PC-9 (cell line): ENCODE measurements at regions not wholly inside any gene's neighbourhood (a gene's known extent, or its start where the extent isn't known, plus 50 kb on each side); places are given as distances from the start of the nearest gene placed in this dataset.

Source experiments
- BruUV-seq: library from RNA; stranded (reverse); fragments of 400-500 nt; replicated peaks from 2 replicates; lab custom pipeline; 2021; lab: Mats Ljungman, UMichigan
- CTCF ChIA-PET: fragments of 300-600 bp; sonication (Branson Sonifier 250); formaldehyde crosslinking; loops from one replicate; lab custom pipeline; 2022; ENCODE audit warnings: antibody characterized with exemption; lab: Charles Lee
- POLR2A ChIA-PET: fragments of 300-600 bp; sonication (Branson Sonifier 250); formaldehyde crosslinking; loops from one replicate; lab custom pipeline; 2022; ENCODE audit warnings: antibody characterized with exemption; ENCODE audit not compliant: unreplicated experiment; lab: Charles Lee
- DNase-seq, 2 experiments: peaks; one replicate each; pipeline versions ENCODE4 v3.0.0 to v3.0.0-alpha.2; 2015 to 2022; ENCODE audit warnings: mixed read lengths in 1 of 2
- H2AFZ ChIP-seq: fragments of 200-600 bp; sonication (generic); 2 replicates; pipeline ENCODE4 v1.8.1; 2017; ENCODE audit warnings: antibody characterized with exemption
- H3F3A ChIP-seq: fragments of 200-600 bp; sonication (generic); 2 replicates; pipeline ENCODE4 v1.8.1; 2017; ENCODE audit warnings: antibody characterized with exemption, mild to moderate bottlenecking, low read depth; ENCODE audit not compliant: insufficient read depth
- H3K27ac ChIP-seq: fragments of 200-600 bp; sonication (generic); 2 replicates; pipeline ENCODE4 v1.6.1; 2016; ENCODE audit warnings: mixed run types
- H3K27me3 ChIP-seq: fragments of 200-600 bp; sonication (generic); 2 replicates; pipeline ENCODE4 v1.6.1; 2016; ENCODE audit warnings: low read depth, mixed run types; ENCODE audit not compliant: insufficient read depth
- H3K36me3 ChIP-seq: fragments of 200-600 bp; sonication (generic); 2 replicates; pipeline ENCODE4 v1.6.1; 2016; ENCODE audit warnings: low read depth, mixed run types
- H3K4me1 ChIP-seq: fragments of 200-600 bp; sonication (generic); replicated peaks from 2 replicates; pipeline ENCODE4 v1.6.1; 2016; ENCODE audit warnings: mixed run types; ENCODE audit not compliant: insufficient read depth
- H3K4me2 ChIP-seq: fragments of 200-600 bp; sonication (generic); 2 replicates; pipeline ENCODE4 v1.6.1; 2017; ENCODE audit warnings: mixed run types
- H3K4me3 ChIP-seq: fragments of 200-600 bp; sonication (generic); 2 replicates; pipeline ENCODE4 v1.6.1; 2016; ENCODE audit warnings: mixed run types
- H3K79me2 ChIP-seq: fragments of 200-600 bp; sonication (generic); 2 replicates; pipeline ENCODE4 v1.6.1; 2017; ENCODE audit warnings: low read depth, mixed run types
- H3K9me2 ChIP-seq: fragments of 200-600 bp; sonication (generic); 2 replicates; pipeline ENCODE4 v1.8.1; 2017; ENCODE audit warnings: mild to moderate bottlenecking; ENCODE audit not compliant: insufficient read depth
- H3K9me3 ChIP-seq: fragments of 200-600 bp; sonication (generic); 2 replicates; pipeline ENCODE4 v1.8.1; 2016; ENCODE audit warnings: low read depth; ENCODE audit not compliant: insufficient read depth
- H4K20me1 ChIP-seq: fragments of 200-600 bp; sonication (generic); 2 replicates; pipeline ENCODE4 v1.8.1; 2017; ENCODE audit not compliant: insufficient read depth
- CTCF ChIP-seq: fragments of 200-600 bp; sonication (generic); conservative IDR thresholded peaks from 2 replicates; pipeline ENCODE4 v1.6.1; 2017; ENCODE audit warnings: mixed run types, antibody characterized with exemption, mild to moderate bottlenecking, moderate library complexity
- EZH2 ChIP-seq: fragments of 200-600 bp; sonication (generic); IDR thresholded peaks from 2 replicates; pipeline ENCODE4 v1.8.0; 2017; ENCODE audit warnings: antibody characterized with exemption, low read depth
- intact Hi-C: fragments of 100-400 bp; cut with micrococcal nuclease; formaldehyde crosslinking; loops from one replicate; pipeline ENCODE4 v1.10.0; 2022; ENCODE audit not compliant: unreplicated experiment

DNA sequence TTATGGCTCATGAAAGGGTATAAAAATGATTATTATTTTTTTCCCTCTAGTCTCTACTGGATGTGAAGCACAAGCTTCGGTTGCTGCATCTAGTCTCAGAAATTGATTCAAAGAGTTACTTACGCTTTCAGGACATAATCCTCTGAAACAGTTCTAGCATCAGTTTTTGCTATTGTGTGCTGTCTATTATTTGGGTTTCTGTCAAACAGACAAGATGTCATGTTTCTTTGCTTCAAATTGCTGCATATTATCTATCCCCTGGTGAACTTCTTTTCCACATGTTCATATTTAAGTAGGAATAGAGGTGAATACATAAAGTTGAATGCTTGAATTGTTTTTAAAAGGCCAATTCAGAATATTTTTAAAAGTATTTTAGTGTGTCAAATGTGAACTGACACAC lies 161.6 kb upstream of the GBE1 start:
- TF ChIP-seq CTCF: no peak
- TF ChIP-seq EZH2: no peak
- Histone ChIP-seq H3K36me3 (no peaks in the 10 kb centered on the region), H3K9me3 (no peaks in the 10 kb centered on the region), H3K4me2 (no peak overlapping the region), H3K79me2 (no peaks in the 10 kb centered on the region), H3K9me2 (no peaks in the 10 kb centered on the region), H3F3A (no peaks in the 10 kb centered on the region), H4K20me1 (no peaks in the 10 kb centered on the region), H3K27me3 (no peaks in the 10 kb centered on the region), H3K4me3 (no peak overlapping the region), H3K4me1 (no peaks in the 10 kb centered on the region), H3K27ac (no peak overlapping the region), H2AFZ (no peak overlapping the region)
- ChIA-PET CTCF (no interaction called here), POLR2A (no interaction called here)
- intact Hi-C loops: no loop called here
- no peak for DNase-seq
- no TSS peak for BruUV-seq

- no peak for TF ChIP-seq EZH2
- no peak for TF ChIP-seq CTCF
- Histone ChIP-seq H3K9me2 (no peaks in the 10 kb centered on the region), H3K9me3 (no peaks in the 10 kb centered on the region), H3K79me2 (no peaks in the 10 kb centered on the region), H3K4me2 (no peak overlapping the region), H3K4me1 (no peaks in the 10 kb centered on the region), H4K20me1 (no peaks in the 10 kb centered on the region), H3K4me3 (no peak overlapping the region), H3K27ac (no peak overlapping the region), H2AFZ (no peak overlapping the region), H3F3A (no peaks in the 10 kb centered on the region), H3K27me3 (no peaks in the 10 kb centered on the region), H3K36me3 (no peaks in the 10 kb centered on the region)
- ChIA-PET POLR2A (no interaction called here), CTCF (no interaction called here)
- no peak for DNase-seq
- intact Hi-C loops: no loop called here
- no TSS peak for BruUV-seq
Measured at GRCh38 chr3:81922404-81922803, 161.0 kb upstream of the GBE1 start.

GRCh38 chr3:81920816-81921215 lies 159.4 kb upstream of the GBE1 start:
- Histone ChIP-seq H3K9me3 (no peaks in the 10 kb centered on the region), H4K20me1 (no peaks in the 10 kb centered on the region), H3K9me2 (no peaks in the 10 kb centered on the region), H3K4me2 (no peak overlapping the region), H3K4me1 (no peaks in the 10 kb centered on the region), H3K27ac (no peak overlapping the region), H3K4me3 (no peak overlapping the region), H3K27me3 (no peaks in the 10 kb centered on the region), H3K79me2 (no peaks in the 10 kb centered on the region), H3K36me3 (no peaks in the 10 kb centered on the region), H3F3A (no peaks in the 10 kb centered on the region), H2AFZ (no peak overlapping the region)
- BruUV-seq: no TSS peak
- no peak for DNase-seq
- ChIA-PET POLR2A (no interaction called here), CTCF (no interaction called here)
- intact Hi-C loops: no loop called here
- no peak for TF ChIP-seq EZH2
- TF ChIP-seq CTCF: no peak
